ENCODE measurements at regions not wholly inside any gene's neighbourhood (a gene's known extent, or its start where the extent isn't known, plus 50 kb on each side); places are given as distances from the start of the nearest gene placed in this dataset.

DNA sequence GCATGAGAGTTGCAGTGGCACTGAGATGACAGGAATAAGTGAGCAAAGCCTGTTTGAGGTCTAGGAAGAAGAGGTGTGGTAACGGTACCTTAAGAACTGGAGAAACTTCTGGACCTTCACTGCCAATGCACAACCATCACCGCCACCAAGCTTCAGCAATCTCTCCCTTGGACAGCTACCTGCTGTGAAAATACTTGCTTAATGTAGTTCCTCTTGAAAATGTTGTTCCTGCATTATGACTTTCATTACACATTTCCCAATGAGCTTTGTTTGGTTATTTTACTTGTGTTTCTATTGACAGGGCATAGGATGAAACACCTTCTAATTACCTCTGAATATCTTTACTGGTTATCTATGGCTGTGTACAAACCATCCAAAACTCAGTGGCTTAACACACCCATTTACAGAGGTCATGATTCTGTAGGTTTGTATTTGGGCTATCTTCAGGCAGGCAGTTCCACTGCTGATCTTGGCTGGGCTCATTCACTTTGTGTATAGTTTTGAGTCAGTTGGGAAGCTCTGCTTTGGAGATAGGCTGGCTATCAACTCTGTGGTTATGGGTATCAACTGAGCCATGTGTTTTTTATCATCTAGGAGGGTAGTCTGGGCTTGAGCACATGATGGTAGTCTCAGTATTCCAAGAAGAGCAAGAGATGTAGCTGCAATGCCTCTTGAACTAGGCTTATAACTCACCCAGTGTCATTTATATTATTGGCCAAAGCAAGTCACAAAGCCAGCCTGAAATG is 149.4 kb downstream of the ELAVL4 start:
- no peaks in the 10 kb centered on the region for H3K4me1 Mint-ChIP-seq
- H3K36me3 Mint-ChIP-seq (ENCODE audit: low read depth), result no peaks in the 10 kb centered on the region
- no peak overlapping the region for H3K4me3 Mint-ChIP-seq
- DNase-seq (no peak), ATAC-seq (no peak)
- peaks cover 3% of the 10 kb centered on the region for H3K27me3 Mint-ChIP-seq
- no peaks in the 10 kb centered on the region for H3K9me3 ChIP-seq (ENCODE audit: control insufficient read depth, low read length, poor library complexity, severe bottlenecking)
- H3K27ac Mint-ChIP-seq, result no peak overlapping the region

DNA sequence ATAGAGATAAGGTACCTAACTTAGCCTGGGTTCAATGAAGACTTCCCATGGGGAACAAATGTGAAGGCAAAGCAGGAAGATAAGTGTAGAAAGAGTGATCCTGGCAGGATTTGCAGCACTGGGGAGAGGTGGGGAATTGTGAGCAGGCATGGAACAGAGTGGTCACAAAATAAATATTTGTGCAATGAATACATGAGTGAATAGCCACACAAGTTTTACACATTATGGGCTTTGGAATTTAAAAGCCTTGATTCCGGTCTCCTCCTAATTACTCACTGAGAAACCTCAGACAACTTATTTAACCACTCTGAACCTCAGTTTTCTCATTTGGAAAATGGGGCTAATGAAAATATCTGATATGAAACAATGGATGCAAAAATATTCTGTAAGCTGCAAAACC is 148.3 kb downstream of the ELAVL4 start:
- no peaks in the 10 kb centered on the region for H3K9me3 ChIP-seq (ENCODE audit: control insufficient read depth, low read length, poor library complexity, severe bottlenecking)
- no peak overlapping the region for H3K27ac Mint-ChIP-seq
- no peaks in the 10 kb centered on the region for H3K36me3 Mint-ChIP-seq (ENCODE audit: low read depth)
- H3K27me3 Mint-ChIP-seq, result peaks cover 6% of the 10 kb centered on the region
- ATAC-seq (no peak), DNase-seq (no peak)
- H3K4me3 Mint-ChIP-seq, result no peak overlapping the region
- H3K4me1 Mint-ChIP-seq, result no peaks in the 10 kb centered on the region
